GF-D8 (cell line): ENCODE measurements at regions not wholly inside any gene's neighbourhood (a gene's known extent, or its start where the extent isn't known, plus 50 kb on each side); places are given as distances from the start of the nearest gene placed in this dataset.

Experiments used
- DNase-seq: peaks from one replicate; lab custom pipeline; 2025; lab: John Stamatoyannopoulos, UW

DNA sequence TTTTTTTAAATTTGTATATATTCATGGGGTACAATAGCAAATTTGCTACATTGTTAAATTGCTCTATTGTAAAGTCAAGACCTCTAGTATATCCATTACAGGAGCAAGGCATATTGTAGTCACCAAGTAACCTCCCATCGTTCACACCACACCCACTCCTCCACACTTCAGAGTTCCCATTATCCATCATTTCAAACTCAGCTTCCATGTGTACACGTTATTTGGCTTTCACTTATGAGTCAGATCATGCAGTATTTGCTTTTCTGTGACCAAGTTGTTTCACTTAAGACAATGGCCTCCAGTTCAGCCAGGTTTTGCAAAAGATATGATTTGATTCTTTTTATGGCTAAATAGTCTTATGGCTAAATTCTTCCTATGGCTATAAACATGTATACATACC lies 2614.2 kb downstream of the PCDH7 start:
- no peak for DNase-seq

DNA sequence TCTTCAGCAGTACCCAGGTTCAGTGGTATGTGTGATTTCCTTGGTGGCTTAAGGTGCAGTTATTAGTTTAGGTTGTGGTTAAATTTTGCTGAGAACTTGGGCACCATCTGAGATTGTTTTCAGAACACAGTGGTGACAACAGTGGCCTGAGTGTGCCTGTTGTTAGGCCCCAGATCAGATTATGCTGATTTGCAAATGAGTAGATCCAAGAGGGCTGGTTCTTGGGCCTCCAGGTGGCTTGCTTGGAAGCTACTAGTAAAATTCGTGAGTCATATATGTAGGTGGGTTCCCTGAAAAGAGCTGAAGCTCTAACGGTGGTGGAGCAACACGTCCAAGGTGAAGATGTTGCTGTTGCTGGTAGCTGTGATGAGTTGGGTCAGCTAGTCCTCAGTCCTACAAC lies 2619.6 kb downstream of the PCDH7 start:
- no peak for DNase-seq

DNA sequence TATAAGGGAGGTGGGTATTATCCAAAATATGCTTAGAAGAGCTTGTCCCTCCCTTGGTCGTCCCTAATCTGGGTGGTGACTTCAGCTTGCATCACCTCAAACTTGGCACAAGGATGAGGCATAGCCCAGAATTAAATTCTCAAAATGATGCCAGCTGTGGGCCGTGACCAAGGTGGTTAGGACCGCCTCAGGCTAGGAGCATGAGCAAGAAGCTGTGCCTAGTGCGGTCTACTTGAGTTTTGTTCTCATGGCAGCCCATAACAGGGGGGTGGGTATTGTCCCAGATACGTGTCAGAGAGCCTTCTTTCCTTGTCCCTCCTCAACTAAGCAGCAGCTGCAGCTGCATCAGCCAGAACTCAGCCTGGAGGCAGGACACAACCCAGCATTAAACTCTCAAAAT lies 2620.0 kb downstream of the PCDH7 start:
- DNase-seq, result no peak

DNA sequence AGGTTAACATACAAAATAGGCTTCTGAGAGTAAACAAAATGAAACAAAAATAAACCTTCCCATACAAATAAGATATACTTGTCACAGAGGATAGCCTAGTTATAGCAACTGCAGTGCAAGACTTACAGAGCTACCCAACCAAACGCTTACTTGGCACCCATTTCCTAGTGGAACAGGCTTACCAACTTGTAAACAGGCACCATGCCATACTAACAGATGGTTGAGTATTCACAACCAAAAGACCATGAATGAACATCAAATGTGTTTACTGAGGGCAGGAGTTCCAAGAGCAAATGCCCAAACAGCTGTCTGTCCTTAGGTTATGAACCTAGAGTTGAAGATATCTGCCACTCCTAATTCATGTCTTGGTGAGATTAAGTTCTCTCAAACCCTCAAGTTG lies 2629.2 kb downstream of the PCDH7 start:
- no peak for DNase-seq

DNA sequence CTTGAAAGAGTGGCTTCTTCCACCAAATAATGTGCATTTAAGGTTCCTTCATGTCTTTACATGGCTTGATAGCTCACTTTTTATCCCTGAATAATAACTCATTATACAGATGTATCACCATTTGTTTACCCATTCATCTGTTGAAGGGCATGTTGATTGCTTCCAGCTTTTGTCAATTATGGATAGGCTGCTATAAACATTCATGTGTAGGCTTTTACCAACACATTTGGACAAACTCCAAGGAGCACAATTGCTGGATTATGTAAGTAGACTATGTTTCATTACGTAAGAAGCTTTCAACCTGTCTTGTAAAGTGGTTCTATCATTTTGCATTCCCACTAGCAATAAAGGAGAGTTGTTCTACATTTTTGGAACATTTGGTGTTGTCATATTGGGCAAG lies 2637.0 kb downstream of the PCDH7 start:
- no peak for DNase-seq

DNA sequence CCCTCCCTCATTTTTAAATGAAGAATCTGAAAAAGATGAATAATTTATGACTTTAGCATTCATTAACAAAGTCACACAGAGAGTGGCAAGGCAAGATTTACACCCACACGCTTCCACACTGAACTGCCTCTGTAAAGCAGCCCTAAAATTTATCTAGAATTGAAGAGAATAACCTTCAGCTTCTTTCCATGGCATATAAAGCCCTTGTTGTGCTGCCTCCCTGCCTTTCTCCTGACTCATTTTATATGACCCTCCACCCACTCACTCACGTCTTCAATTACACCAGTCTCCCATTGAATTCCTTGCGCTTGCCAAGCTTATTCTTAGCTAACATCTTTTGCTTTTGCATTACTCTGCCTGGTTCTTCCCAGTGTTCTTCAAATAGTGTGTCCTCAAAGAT lies 2649.3 kb downstream of the PCDH7 start:
- no peak for DNase-seq

DNA sequence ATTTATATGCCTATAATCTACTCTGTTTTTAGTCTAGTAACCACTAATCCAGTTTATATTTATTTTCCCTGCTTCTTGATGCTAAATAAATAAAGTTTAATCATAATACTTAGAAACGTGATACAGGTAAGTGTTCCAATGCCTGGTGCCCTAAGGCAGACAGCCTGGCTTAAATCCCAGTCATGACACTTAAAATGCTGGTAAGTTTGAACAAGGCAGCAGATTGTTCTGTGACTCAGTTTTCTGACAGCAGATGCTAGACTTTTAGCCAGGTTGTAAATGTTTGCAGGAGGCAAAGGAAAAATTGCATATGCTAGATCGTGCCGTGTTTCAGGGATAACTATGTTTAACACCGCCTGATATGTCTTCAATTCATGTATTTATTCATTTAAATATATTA lies 2661.6 kb downstream of the PCDH7 start:
- no peak for DNase-seq

DNA sequence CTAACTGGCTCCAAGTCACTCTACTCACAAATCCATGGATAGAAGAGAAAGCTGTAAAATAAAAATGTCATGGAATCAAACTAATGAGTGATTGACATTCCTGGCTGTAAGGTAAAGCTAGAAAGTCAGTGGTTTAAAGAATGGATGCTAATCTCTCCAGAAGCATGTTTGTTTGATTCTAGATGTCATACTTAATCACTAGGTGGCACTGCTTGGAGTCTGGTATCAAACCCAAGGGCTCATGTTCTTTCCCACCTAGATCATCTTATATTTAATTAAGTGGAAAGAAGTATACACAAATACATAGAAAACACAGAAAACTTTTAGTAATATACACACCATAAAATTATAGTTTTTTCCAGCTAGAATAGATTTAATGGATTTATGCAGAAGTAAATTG lies 2666.6 kb downstream of the PCDH7 start:
- no peak for DNase-seq

DNA sequence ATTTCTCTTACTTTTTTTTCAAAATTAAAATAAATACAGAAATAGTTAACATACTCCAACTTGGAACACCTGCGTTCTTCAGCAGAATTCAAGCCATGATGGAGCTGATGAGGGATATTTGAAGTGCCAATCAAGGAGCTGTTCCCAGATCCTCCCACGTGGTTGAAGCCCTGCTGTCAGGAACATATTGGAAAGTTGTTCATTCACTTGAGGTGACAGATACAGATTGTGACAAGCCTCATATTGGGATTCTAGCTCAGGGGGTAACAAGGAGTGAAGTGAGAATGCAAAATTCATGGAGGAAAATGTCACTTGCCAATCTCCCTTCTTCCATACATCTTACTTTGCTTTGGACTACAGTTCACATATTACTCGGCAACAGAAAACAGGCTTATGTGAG lies 2670.8 kb downstream of the PCDH7 start:
- no peak for DNase-seq

DNA sequence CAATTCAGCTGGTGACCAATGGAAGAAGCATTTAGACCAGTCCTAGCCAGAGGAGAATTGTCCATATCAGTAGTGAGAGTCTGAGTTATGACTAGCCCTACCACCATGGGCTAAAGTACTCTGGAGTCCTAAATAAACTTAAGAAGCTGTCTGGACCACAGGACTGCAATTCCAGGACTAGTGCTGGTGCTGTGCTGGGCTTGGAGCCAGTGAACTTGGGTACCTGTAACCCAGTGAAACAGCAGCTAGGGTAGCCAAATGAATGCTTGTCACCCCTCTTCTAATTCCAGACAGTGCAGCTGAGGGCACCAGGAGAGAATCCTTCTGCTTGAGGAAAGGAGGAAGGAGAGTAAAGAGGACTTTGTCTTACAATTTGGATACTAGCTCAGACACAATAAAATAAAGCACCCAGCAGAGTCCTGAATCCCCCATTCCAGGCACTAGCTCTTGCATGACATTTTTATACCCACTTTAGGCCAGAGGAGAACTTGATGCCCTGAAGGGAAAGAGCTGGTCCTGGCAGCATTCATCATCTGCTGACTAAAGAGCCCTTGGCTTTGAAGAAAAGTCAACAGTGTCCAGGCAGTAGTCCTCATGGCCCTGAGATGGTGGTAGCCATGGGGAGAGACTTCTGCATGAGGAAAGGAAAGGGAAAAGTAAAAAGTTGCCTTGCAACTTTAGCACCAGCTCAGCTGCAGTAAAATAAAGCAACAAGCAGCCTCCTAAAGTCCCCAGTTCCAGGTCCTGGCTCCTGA lies 2675.7 kb downstream of the PCDH7 start:
- DNase-seq, result no peak

DNA sequence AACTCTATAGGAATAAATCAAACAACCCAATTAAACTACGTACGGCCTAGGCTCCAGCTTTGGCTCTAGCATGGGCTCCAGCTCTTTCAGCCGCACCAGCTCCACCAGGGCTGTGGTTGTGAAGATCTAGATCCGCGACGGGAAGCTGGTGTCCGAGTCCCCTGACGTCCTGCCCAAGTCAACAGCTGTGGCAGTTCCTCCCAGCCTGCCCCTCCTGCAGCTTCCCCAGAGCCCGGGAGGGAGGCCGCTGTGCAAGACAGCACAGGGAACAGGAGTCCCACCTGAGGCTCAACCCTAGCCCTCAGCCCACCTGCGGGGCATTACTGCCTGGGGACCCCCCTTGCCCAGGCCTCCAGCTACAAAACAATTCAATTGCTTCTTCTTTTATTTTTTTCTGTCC lies 2680.3 kb downstream of the PCDH7 start:
- no peak for DNase-seq

DNA sequence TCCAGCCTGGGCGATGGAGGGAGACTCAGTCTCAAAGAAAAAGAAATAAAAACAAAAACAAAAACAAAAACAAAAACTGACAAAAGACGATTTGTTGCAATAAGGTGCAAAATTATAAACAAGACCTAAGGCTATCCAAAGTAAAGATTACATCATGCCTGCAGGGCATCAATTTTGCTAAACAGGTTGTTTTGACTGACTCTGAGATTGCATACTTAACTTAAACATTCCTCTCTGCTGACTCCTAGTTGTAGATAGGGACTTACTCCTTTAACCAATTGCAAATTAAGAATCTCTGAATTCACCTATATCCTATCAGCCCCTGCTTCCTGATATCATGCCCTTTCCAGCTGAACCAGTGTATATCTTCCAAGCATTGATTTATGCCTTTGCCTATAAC lies 2687.3 kb downstream of the PCDH7 start:
- no peak for DNase-seq

DNA sequence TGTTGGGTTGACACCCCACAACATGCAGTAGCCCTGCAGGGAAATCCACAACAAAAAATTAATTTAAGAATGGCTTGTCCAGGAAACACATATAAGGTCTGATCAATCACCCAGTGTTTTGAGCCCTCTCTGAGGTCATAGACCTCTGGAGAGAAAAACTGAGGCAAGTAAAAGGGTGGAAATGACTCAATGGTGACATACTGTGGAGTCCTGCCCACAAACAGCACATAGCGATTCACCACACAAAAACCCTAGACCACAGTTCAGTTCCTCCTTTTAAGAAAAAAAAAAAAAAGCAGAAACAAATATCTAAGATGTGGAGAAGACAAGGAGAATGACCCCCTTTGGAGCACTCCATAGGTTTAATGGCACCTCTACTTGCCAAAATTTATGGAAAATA lies 2691.0 kb downstream of the PCDH7 start:
- DNase-seq, result peak; percentile 32

DNA sequence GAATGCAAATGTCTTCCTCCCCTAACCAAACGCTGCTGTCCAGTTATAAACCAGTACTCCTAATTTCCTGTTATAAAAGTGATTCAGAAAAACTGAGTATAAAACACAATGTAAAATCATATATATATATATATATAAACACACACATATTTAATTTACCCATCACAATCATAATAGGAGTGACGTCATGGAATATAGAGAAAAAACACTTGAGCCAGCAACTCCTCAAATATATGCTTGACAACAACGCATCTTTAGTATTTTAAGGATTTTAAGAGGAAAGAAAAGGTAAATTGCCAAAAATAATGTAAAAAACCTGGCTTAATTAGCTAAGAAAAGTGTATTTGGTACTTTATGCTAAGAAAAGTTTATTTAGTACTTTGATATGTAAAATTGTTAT lies 2701.7 kb downstream of the PCDH7 start:
- no peak for DNase-seq

DNA sequence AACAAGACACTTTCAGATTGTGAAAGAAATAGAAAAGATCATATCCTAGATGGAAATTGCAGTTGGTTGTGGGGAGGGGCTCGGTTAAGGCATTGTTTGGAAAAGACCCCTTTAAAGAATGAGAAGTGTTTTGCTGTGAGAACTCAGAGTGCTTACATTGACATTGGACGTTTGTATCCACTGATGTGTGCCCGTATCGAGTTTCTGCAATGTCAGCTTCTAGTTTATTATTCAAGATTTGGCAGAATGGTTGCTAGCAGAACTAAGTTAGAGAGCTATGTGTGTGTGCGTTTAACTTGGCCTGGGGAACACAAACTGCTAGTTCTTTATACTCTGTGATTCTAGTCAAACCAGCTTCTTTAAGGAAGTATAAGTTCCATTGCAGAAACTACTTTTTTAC lies 2702.5 kb downstream of the PCDH7 start:
- DNase-seq, result no peak

DNA sequence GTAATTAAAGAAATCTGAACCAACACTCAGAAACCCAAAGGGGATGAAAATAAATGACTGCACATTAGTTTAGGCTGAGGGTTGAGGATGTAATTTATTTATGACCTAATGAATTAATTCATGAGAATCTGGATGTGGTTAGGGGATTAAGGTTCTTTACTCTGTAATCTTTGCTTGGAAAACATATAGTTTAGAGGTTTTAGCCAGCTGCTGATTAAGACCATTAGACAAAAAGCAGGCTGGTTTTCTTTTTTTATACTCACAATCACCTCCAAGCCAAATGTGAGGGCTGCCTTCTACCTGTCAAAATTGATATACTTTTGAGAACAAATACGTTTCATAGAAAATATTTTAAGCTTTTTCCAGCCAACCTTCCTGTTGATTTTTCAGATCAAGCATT lies 2705.8 kb downstream of the PCDH7 start:
- no peak for DNase-seq

DNA sequence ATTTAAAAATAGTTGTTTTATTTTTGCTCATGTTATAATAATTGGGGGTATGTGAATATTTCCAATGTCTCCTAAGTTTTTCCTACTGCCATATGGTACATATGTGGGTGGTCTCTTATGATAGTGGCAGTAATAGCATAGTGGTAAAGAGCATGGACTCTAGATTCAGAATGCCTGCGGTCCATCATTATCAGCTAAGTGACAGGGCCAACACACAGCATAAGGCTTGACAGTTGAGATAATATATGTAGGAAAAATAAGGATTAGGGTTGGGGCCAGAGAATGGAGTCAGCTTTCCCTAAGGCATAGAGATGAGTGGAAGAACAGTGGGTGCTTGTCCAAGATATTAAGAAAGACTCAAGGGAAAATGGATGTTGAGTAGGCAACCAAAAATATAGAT lies 2707.5 kb downstream of the PCDH7 start:
- DNase-seq, result no peak

DNA sequence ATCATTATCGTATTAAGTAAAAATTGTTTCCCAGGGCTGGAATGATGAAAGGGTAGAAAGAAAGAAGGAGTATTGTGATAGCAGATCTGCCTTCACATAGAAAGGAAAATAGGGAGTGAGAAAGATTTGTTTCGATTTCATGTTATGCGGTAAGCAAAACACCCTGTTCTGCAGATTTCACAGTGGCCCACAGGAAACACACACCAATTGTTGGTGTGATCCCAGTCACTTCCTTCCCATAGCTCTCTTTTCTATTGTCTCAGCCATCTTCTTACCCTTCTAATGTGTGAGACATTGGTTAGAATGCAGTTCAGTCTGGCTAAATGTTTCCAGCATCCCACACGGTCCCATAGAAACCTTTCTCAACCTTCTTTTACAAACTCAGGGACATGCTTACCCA lies 2709.8 kb downstream of the PCDH7 start:
- no peak for DNase-seq

DNA sequence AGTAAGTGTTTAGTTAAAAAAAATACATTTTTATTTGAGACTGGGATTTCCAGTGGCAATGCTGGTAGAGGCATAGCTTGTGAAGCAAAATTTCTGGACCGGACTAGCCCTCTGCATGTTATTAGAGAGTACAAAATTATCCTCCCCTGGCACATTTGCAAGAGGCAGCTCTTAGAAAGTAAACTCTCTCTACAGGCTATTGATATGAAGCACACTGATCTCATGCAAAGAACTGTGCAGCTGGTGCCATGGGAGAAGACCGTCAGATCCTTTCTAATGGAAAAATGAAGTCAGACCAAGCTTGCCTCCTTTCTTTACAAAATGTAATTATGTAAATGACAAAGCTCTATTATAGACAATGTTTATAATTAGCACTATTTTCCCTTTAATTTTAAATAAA lies 2717.2 kb downstream of the PCDH7 start:
- DNase-seq, result no peak

DNA sequence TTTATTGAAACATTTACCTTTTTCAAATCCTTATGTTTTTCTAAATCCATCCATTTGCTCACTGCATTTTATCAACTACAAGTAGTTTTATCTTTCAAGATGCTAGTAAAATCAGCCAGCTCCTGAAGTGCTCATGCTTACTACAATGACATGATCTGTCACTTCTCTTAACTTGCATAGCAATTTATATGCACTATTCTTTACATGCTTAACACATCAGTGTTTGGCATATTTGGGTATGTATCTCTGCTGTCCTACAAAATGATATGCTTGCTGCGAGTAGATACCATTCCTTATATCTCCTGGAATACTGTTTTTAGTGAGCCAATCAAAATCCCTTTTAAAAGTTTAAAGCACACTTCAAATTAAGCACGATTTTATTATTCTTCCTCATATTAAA lies 2726.8 kb downstream of the PCDH7 start:
- no peak for DNase-seq

DNA sequence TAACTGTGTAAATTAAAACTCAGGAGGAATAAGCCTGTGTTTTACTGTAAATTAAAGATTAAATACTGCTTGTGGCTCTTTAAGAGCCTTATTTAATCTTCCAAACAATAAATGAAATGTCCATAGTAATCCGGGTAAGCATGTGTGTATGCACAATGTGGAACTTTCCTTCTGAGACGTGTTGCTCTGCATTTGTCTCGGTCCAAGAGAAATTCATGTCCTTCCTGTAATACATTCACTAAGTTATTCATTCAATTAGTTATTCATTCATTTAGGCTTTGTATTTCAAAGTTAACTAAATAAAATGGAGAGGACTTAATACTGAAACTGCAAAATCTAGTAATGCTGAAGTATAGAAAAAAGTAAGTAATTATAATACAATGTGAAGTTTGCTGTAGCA lies 2728.8 kb downstream of the PCDH7 start:
- no peak for DNase-seq

DNA sequence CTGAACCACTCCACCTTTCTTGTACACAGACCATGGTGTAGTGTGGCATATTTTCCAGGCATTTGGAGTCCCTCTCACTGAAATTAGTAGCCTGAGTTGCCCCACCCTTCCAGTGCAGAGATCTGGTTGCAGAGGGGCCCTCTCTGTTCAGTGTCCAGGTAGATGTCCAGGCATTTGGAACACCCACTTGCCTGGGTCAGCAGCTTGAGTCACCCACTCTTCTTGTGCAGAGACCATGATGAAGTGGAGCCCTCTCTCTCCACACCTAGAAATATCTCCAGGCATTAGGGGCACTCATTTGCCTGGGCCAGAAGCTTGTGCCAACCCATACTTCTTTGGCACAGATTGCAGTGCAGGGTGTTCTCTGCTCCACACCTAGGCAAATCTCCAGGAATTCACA lies 2733.3 kb downstream of the PCDH7 start:
- no peak for DNase-seq

DNA sequence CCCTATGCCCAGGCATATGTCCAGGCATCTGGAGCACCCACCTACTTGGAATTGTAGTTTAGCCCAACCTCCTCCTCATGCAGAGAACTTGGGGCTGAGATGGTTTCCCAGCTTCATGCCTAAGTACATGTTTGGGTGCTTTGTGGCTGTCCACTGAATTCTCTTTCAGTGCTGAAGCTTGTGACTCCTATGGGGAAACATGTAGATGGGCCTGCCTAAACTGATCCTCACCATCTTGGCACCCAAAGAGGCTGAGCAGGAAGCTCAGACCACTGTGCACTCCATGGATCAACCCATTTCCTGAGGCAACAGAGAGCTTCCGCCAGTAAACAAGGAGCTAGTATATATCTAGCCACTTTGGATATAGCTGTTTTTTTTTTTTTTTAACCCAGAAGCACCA lies 2733.7 kb downstream of the PCDH7 start:
- DNase-seq, result no peak

DNA sequence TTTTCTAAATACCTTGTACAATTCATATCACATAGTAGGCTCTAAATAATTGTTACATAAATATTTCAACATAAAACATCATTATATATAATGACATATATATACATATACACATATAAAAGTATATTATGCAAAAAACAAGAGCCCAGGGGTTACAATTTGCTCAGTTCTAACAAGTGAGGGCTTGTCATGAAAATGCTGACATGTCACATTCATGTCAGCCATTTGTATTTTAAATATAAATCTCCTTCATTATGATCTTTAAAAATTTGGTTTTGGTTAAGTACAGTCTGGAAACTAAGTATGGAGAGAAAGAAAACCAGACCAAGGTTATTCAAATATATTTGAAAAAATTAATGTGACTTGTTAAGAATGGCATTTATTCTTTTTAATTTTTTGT lies 2745.4 kb downstream of the PCDH7 start:
- DNase-seq, result no peak

DNA sequence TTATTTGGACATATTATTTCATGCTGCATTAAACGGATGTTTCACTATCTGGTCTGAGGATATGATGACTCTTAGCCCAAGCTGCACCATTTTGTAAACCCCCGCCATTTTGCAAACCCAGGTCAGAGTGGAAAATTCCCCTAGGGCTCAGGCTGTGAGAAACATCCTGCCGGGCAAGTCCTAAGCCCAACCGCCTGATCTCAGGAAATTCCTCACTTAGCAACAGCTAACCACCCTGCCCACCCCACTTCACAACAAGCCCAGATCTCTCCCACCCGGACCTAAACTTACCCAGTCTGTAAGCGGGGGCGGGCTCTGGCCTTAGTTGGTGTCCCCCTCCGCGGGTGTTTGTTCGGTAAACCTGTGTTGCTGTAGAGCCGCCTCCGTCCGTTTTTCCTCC lies 2747.1 kb downstream of the PCDH7 start:
- DNase-seq, result no peak
